T-cell (primary cell): ENCODE measurements at regions not wholly inside any gene's neighbourhood (a gene's known extent, or its start where the extent isn't known, plus 50 kb on each side); places are given as distances from the start of the nearest gene placed in this dataset.

Source experiments
- ATAC-seq, 4 experiments: fragments of 200-7000 bp in 3 of 4; fragments of 150-1000 bp in 1 of 4; cut with Tn5 transposase; replicated peaks in 1 of 4; 1 replicate in 3 of 4; 2 replicates in 1 of 4; pipeline ENCODE4 v1.10.0; 2021; ENCODE audit warnings: moderate library complexity in 3 of 4, mild to moderate bottlenecking in 2 of 4, moderate number of reproducible peaks in 1 of 4
- CTCF ChIA-PET, 2 donors: fragments of 300-600 bp; sonication (Branson Sonifier 250); formaldehyde crosslinking; loops; one replicate each; lab custom pipeline; 2022; ENCODE audit warnings: antibody characterized with exemption in 2 of 2; lab: Charles Lee
- POLR2A ChIA-PET, 2 donors: fragments of 300-600 bp; sonication (Branson Sonifier 250); formaldehyde crosslinking; loops; one replicate each; lab custom pipeline; 2022; ENCODE audit warnings: antibody characterized with exemption in 2 of 2; lab: Charles Lee
- DNase-seq, 35 experiments: peaks; one replicate each; pipeline versions ENCODE4 v3.0.0 to v3.0.0-alpha.2; 2013 to 2023
- H3K27ac ChIP-seq: one replicate; pipeline ENCODE4 v1.5.1; 2013; ENCODE audit warnings: low read length
- H3K27me3 ChIP-seq, 2 experiments: replicated peaks in 1 of 2; 1 replicate in 1 of 2; 2 replicates in 1 of 2; pipeline versions ENCODE4 v1.6.1 to v1.7.0; 2013; ENCODE audit warnings: low read length in 1 of 2, mixed read lengths in 1 of 2; ENCODE audit not compliant: control insufficient read depth in 2 of 2, insufficient read depth in 2 of 2; ENCODE audit errors: extremely low read depth in 1 of 2
- H3K36me3 ChIP-seq, 2 donors: 1 replicate in 1 of 2; 2 replicates in 1 of 2; pipeline versions ENCODE4 v1.6.1 to v1.7.0; 2013; ENCODE audit warnings: low read length in 1 of 2; ENCODE audit not compliant: control insufficient read depth in 2 of 2, insufficient read depth in 1 of 2; ENCODE audit errors: extremely low read depth in 1 of 2
- H3K4me1 ChIP-seq, 2 experiments: 1 replicate in 1 of 2; 2 replicates in 1 of 2; pipeline versions ENCODE4 v1.6.1 to v1.7.0; 2013; ENCODE audit warnings: low read length in 2 of 2, mixed read lengths in 1 of 2; ENCODE audit not compliant: insufficient read depth in 2 of 2, control insufficient read depth in 1 of 2; ENCODE audit errors: extremely low read depth in 1 of 2
- H3K4me3 ChIP-seq, 2 donors: 1 replicate in 1 of 2; 2 replicates in 1 of 2; pipeline versions ENCODE4 v1.5.1 to v1.7.0; 2013; ENCODE audit warnings: mild to moderate bottlenecking in 2 of 2, low read length in 1 of 2, moderate library complexity in 1 of 2; ENCODE audit not compliant: control insufficient read depth in 1 of 2; ENCODE audit errors: extremely low read depth in 1 of 2
- H3K9me3 ChIP-seq: 2 replicates; pipeline ENCODE4 v1.7.0; 2013
- H3K27ac Mint-ChIP-seq, 2 donors: one replicate each; pipeline ENCODE4 v1.8.0; 2020 to 2021; ENCODE audit warnings: mild to moderate bottlenecking in 2 of 2, mixed read lengths in 2 of 2
- H3K27me3 Mint-ChIP-seq, 2 donors: one replicate each; pipeline ENCODE4 v1.8.0; 2021 to 2022; ENCODE audit warnings: mixed read lengths in 2 of 2
- H3K36me3 Mint-ChIP-seq: one replicate; pipeline ENCODE4 v1.8.0; 2021; ENCODE audit warnings: mixed read lengths
- H3K4me1 Mint-ChIP-seq, 3 donors: one replicate each; pipeline ENCODE4 v1.8.0; 2020 to 2022; ENCODE audit warnings: mixed read lengths in 3 of 3, mild to moderate bottlenecking in 1 of 3
- H3K4me3 Mint-ChIP-seq, 3 donors: one replicate each; pipeline ENCODE4 v1.8.0; 2020 to 2022; ENCODE audit warnings: mild to moderate bottlenecking in 3 of 3, mixed read lengths in 3 of 3, moderate library complexity in 3 of 3
- H3K9me3 Mint-ChIP-seq, 3 donors: one replicate each; pipeline ENCODE4 v1.8.0; 2020 to 2022; ENCODE audit warnings: mixed read lengths in 3 of 3
- WGBS: methylation state at CpG from one replicate; pipeline ENCODE4 v1.1.5; 2013; ENCODE audit warnings: missing lambda C conversion rate; ENCODE audit not compliant: insufficient coverage; 5-methylcytosine and 5-hydroxymethylcytosine counted together

- Mint-ChIP-seq H3K27ac (no peak overlapping the region), H3K9me3 (peaks cover 0 to 4% (median 0%) of the 10 kb centered on the region in 3 donors), H3K4me3 (no peak overlapping the region), H3K4me1 (no peaks in the 10 kb centered on the region), H3K27me3 (no peaks in the 10 kb centered on the region), H3K36me3 (no peaks in the 10 kb centered on the region)
- no peaks in the 10 kb centered on the region for H3K36me3 ChIP-seq
- no peaks in the 10 kb centered on the region for H3K27me3 ChIP-seq
- no peak overlapping the region for H3K4me3 ChIP-seq
- CTCF ChIA-PET = no interaction called here
- no peaks in the 10 kb centered on the region for H3K4me1 ChIP-seq
- no peak overlapping the region for H3K27ac ChIP-seq
- POLR2A ChIA-PET = no interaction called here
- no peaks in the 10 kb centered on the region for H3K9me3 ChIP-seq
- no peak for DNase-seq
- ATAC-seq = no peak
- no CpG with 5 or more reads among the region's 3 CpGs for WGBS
Observed at GRCh38 chr7:88599528-88599927, 160.0 kb upstream of the ZNF804B start.

- WGBS = 46% methylated on average over 2 of the region's 2 CpGs
- no peak for DNase-seq
- CTCF ChIA-PET = no interaction called here
Observed at GRCh38 chr7:88597941-88598425, 161.5 kb upstream of the ZNF804B start.

GRCh38 chr7:88590963-88591362, 168.5 kb upstream of the ZNF804B start:
- Histone ChIP-seq H3K27me3 (no peaks in the 10 kb centered on the region), H3K9me3 (no peaks in the 10 kb centered on the region), H3K36me3 (no peaks in the 10 kb centered on the region), H3K4me1 (no peaks in the 10 kb centered on the region), H3K4me3 (no peak overlapping the region), H3K27ac (no peak overlapping the region)
- CTCF ChIA-PET = no interaction called here
- H3K36me3 Mint-ChIP-seq = no peaks in the 10 kb centered on the region
- H3K27ac Mint-ChIP-seq = no peak overlapping the region
- WGBS = no CpG with 5 or more reads among the region's 2 CpGs
- H3K27me3 Mint-ChIP-seq = no peaks in the 10 kb centered on the region
- POLR2A ChIA-PET = no interaction called here
- no peak overlapping the region for H3K4me3 Mint-ChIP-seq
- DNase-seq (no peak), ATAC-seq (no peak)
- H3K9me3 Mint-ChIP-seq = peaks cover 0 to 18% (median 6%) of the 10 kb centered on the region in 3 donors
- H3K4me1 Mint-ChIP-seq = no peaks in the 10 kb centered on the region

More at GRCh38 chr7:88597941-88598425, 161.5 kb upstream of the ZNF804B start:
- no peak overlapping the region for H3K4me3 Mint-ChIP-seq
- H3K4me1 Mint-ChIP-seq = no peaks in the 10 kb centered on the region
- POLR2A ChIA-PET = no interaction called here
- H3K4me3 ChIP-seq = no peak overlapping the region
- no peaks in the 10 kb centered on the region for H3K9me3 ChIP-seq
- no peaks in the 10 kb centered on the region for H3K4me1 ChIP-seq
- H3K27ac ChIP-seq = no peak overlapping the region
- no peaks in the 10 kb centered on the region for H3K36me3 ChIP-seq
- ATAC-seq = no peak
- H3K27me3 Mint-ChIP-seq = no peaks in the 10 kb centered on the region
- no peaks in the 10 kb centered on the region for H3K36me3 Mint-ChIP-seq
- no peak overlapping the region for H3K27ac Mint-ChIP-seq
- H3K27me3 ChIP-seq = no peaks in the 10 kb centered on the region
- H3K9me3 Mint-ChIP-seq = peaks cover 0 to 6% (median 4%) of the 10 kb centered on the region in 3 donors

GRCh38 chr7:88589927-88590326, 169.6 kb upstream of the ZNF804B start:
- Mint-ChIP-seq H3K27ac (no peak overlapping the region), H3K4me3 (no peak overlapping the region), H3K4me1 (no peaks in the 10 kb centered on the region), H3K36me3 (no peaks in the 10 kb centered on the region), H3K27me3 (no peaks in the 10 kb centered on the region), H3K9me3 (peaks cover 0 to 18% (median 5%) of the 10 kb centered on the region in 3 donors)
- H3K9me3 ChIP-seq = no peaks in the 10 kb centered on the region
- H3K4me1 ChIP-seq = no peaks in the 10 kb centered on the region
- no peak for DNase-seq
- no peak overlapping the region for H3K27ac ChIP-seq
- H3K4me3 ChIP-seq = no peak overlapping the region
- no peaks in the 10 kb centered on the region for H3K36me3 ChIP-seq
- WGBS = 80% methylated on average over 1 of the region's 1 CpG
- ATAC-seq = no peak
- ChIA-PET POLR2A (no interaction called here), CTCF (no interaction called here)
- no peaks in the 10 kb centered on the region for H3K27me3 ChIP-seq

GRCh38 chr7:88586890-88587289, 172.6 kb upstream of the ZNF804B start:
- peaks cover 0 to 6% (median 0%) of the 10 kb centered on the region in 3 donors for H3K9me3 Mint-ChIP-seq
- Histone ChIP-seq H3K4me3 (no peak overlapping the region), H3K9me3 (no peaks in the 10 kb centered on the region), H3K27me3 (no peaks in the 10 kb centered on the region), H3K4me1 (no peaks in the 10 kb centered on the region), H3K36me3 (no peaks in the 10 kb centered on the region), H3K27ac (no peak overlapping the region)
- ChIA-PET CTCF (no interaction called here), POLR2A (no interaction called here)
- no peak overlapping the region for H3K27ac Mint-ChIP-seq
- H3K4me3 Mint-ChIP-seq = no peak overlapping the region
- no peaks in the 10 kb centered on the region for H3K36me3 Mint-ChIP-seq
- H3K4me1 Mint-ChIP-seq = no peaks in the 10 kb centered on the region
- H3K27me3 Mint-ChIP-seq = no peaks in the 10 kb centered on the region
- no CpG with 5 or more reads among the region's 3 CpGs for WGBS
- DNase-seq = no peak
- no peak for ATAC-seq

- DNase-seq (no peak), ATAC-seq (no peak)
- Histone ChIP-seq H3K27ac (no peak overlapping the region), H3K4me3 (no peak overlapping the region), H3K36me3 (no peaks in the 10 kb centered on the region), H3K27me3 (no peaks in the 10 kb centered on the region), H3K9me3 (no peaks in the 10 kb centered on the region), H3K4me1 (no peaks in the 10 kb centered on the region)
- POLR2A ChIA-PET = no interaction called here
- H3K36me3 Mint-ChIP-seq = no peaks in the 10 kb centered on the region
- no peaks in the 10 kb centered on the region for H3K27me3 Mint-ChIP-seq
- H3K27ac Mint-ChIP-seq = no peak overlapping the region
- CTCF ChIA-PET = no interaction called here
- peaks cover 0 to 6% (median 0%) of the 10 kb centered on the region in 3 donors for H3K9me3 Mint-ChIP-seq
- 13% methylated on average over 1 of the region's 3 CpGs for WGBS
- H3K4me1 Mint-ChIP-seq = no peaks in the 10 kb centered on the region
- no peak overlapping the region for H3K4me3 Mint-ChIP-seq
Observed at GRCh38 chr7:88586219-88586618, 173.3 kb upstream of the ZNF804B start.

- ATAC-seq = no peak
- no peak for DNase-seq
- no peaks in the 10 kb centered on the region for H3K9me3 ChIP-seq
- Mint-ChIP-seq H3K27me3 (no peaks in the 10 kb centered on the region), H3K9me3 (peaks cover 0 to 3% (median 0%) of the 10 kb centered on the region in 3 donors), H3K4me1 (no peaks in the 10 kb centered on the region), H3K4me3 (no peak overlapping the region), H3K36me3 (no peaks in the 10 kb centered on the region), H3K27ac (no peak overlapping the region)
- POLR2A ChIA-PET = no interaction called here
- no peak overlapping the region for H3K27ac ChIP-seq
- H3K4me3 ChIP-seq = no peak overlapping the region
- WGBS = 0% methylated on average over 1 of the region's 2 CpGs
- no peaks in the 10 kb centered on the region for H3K36me3 ChIP-seq
- CTCF ChIA-PET = no interaction called here
- no peaks in the 10 kb centered on the region for H3K27me3 ChIP-seq
- no peaks in the 10 kb centered on the region for H3K4me1 ChIP-seq
Observed at GRCh38 chr7:88576720-88577119, 182.8 kb upstream of the ZNF804B start.
